GM12873 (cell line): ENCODE measurements at regions not wholly inside any gene's neighbourhood (a gene's known extent, or its start where the extent isn't known, plus 50 kb on each side); places are given as distances from the start of the nearest gene placed in this dataset.

Experiments
- TF ChIP-seq, protein P1 (sequence below): IDR thresholded peaks from 2 replicates; pipeline ENCODE4 v1.5.1; 2012; ENCODE audit warnings: low read depth, mild to moderate bottlenecking, moderate library complexity, low read length, control low read depth; ENCODE audit not compliant: insufficient read depth; ENCODE audit errors: missing control alignments

DNA sequence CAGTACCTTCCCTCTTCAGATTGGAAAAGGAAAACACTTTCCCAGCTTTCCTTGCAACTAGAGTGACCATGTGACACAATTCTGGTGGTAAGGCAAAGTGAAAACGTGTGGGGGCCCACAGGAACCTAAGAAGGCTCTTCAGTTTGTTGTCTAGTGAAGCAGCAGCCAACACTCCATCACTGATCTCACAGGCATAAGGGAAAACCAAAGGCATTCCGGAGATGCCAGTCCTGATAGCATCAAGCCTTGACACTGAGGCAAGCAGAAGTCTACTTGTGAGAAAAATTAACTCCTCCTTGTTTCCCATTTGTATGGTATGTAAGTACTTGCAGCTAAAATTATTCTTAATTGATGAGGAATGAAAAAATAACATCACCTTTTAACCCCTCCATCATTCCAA is 88.3 kb downstream of the ETAA1 start:
- TF ChIP-seq, protein P1, sequence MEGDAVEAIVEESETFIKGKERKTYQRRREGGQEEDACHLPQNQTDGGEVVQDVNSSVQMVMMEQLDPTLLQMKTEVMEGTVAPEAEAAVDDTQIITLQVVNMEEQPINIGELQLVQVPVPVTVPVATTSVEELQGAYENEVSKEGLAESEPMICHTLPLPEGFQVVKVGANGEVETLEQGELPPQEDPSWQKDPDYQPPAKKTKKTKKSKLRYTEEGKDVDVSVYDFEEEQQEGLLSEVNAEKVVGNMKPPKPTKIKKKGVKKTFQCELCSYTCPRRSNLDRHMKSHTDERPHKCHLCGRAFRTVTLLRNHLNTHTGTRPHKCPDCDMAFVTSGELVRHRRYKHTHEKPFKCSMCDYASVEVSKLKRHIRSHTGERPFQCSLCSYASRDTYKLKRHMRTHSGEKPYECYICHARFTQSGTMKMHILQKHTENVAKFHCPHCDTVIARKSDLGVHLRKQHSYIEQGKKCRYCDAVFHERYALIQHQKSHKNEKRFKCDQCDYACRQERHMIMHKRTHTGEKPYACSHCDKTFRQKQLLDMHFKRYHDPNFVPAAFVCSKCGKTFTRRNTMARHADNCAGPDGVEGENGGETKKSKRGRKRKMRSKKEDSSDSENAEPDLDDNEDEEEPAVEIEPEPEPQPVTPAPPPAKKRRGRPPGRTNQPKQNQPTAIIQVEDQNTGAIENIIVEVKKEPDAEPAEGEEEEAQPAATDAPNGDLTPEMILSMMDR = no peak

DNA sequence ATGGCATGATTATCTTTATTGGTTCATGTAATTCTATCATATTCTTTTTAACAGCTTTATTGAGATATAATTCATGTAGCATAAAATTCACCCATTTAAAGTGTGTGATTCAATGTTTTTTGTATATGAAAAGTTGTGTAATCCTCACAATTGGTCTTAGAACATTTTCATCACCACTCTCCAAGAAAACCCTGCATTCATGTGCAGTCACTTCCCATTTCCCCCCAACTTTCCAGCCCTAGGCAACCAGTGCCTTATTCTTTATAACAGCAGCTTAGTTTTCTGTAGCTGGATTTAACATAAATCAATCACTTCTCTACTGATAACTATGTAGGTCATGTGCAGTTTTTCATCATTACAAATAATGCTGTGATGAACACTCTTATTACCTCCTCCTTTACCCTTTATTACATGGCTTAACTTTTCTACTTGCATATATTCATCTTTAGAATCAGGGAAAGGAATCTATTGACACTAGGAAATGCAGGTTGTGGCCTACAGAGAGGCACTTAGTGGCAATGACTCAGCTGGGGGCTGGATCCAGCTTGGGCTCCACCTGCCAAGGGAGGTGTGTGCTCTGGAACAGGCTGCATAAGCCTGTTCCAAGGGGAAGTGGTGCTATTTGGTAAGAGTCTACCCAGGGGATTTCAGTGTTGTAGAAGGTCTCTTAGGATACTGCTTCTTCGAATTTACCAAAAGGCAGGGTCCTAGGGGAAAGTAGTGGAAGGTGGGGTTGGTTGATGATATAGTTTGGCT is 89.1 kb downstream of the ETAA1 start:
- TF ChIP-seq, protein P1 = no peak

DNA sequence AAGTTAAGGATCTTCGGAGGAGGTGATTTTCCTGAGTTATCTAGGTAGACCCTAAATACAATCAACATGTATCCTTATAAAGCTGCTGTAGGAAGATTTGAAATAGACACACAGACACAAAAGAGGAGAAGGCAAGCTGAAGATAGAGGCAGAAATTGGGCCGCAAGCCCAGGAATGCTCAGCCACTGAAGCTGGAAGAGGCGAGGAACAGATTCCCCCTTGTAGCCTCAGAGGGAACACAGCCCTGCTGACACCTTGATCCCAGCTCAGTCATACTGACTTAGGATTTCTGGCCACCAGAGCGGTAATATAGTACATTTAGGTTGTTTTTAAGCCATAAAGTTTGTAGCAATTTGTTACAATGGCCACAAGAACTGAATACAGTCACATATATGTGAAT is 90.9 kb downstream of the ETAA1 start:
- TF ChIP-seq, protein P1 = no peak

DNA sequence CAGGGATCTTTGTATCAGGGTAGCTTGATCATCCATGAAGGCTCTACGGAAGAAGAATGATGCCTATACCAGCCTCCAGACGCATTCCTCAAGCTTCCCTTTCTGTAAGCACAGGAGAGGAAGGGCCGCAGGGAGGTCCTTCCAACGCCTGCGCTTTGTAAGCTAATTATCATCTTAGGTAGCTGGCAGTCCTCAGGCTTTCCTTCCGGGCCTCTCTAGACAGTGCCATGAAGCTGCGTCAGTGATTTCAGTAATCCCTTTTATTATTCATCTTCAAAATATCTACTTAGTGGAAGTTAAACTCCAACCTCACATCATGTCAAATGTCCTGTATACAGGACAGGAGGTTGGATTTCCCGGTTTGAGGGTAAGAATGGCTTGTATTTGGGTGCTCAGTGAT is 92.3 kb downstream of the ETAA1 start:
- TF ChIP-seq, protein P1 = no peak

DNA sequence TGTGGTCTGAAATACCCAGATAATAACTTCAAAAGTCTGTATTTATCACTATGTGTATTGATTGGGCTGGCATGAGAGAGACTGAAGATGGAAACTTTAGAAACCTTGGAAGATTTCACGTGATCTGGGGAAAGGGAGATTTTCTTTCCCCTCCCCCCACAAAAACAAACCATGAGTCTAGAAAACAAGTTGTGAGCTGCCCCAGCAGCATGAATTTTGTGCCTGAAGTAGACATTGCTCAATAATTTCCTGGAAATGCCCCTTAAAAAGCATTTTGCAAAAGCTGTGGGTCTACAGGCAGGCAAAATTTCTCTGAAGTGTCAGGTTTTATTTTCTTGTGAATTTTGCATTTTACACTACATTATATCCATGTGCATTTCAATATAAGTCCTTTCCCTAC is 101.8 kb downstream of the ETAA1 start:
- TF ChIP-seq, protein P1 = no peak

DNA sequence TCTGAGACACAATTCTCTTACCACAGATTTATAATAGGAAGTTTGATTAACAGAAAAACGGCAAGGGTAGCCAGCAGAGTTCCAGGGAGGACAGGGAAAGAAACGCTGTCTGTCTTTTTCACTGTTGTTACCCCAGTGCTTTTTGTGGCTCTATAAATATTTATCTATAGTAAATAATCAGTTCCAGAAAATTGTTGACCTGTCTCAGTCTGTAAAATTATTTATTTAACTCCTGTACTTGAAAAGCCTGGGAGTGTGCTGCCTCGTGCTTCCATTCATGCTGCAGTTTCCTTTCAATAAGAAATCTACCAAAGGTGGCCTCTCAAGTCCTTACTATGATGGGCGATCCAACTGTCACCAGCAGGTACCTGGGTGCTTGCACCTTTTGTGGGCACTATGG is 102.9 kb downstream of the ETAA1 start:
- TF ChIP-seq, protein P1 = no peak

DNA sequence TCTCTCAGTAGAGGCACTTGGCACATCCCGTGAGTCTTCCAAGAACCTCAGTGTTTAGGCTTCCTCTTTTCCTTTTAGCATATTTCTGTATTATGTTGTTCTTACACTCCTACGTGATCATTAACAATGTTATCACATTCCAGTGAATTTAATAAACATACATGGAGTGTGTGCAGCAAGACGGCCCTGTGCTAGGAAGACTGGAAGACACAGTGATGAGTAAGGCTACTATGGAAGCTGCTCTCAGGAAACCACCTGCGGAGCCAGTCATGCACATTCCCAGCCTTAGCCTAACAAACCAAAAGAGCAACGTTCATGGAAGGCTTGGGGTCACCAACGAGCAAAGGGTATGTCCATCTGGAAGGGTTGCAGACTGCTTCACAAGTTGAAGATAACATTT is 103.4 kb downstream of the ETAA1 start:
- TF ChIP-seq, protein P1 = no peak
